GM12878 (cell line): ENCODE measurements at regions not wholly inside any gene's neighbourhood (a gene's known extent, or its start where the extent isn't known, plus 50 kb on each side); places are given as distances from the start of the nearest gene placed in this dataset.

Experiments used
- CTCF ChIP-seq, 3 experiments: IDR thresholded peaks in 2 of 3; conservative IDR thresholded peaks in 1 of 3; 2 replicates each; pipeline ENCODE4 v1.5.1; 2011; ENCODE audit warnings: low read depth in 3 of 3, low read length in 3 of 3, mild to moderate bottlenecking in 3 of 3, control low read depth in 2 of 3, moderate library complexity in 2 of 3, inconsistent platforms in 1 of 3, mixed read lengths in 1 of 3; ENCODE audit not compliant: control insufficient read depth in 2 of 3, insufficient read depth in 1 of 3; ENCODE audit errors: extremely low read depth in 1 of 3
- E2F4 ChIP-seq: IDR thresholded peaks from 2 replicates; pipeline ENCODE4 v1.6.1; 2012; ENCODE audit warnings: low read depth, low read length, improper control_type of control experiment
- EZH2 ChIP-seq: IDR thresholded peaks from 2 replicates; pipeline ENCODE4 v1.6.1; 2012; ENCODE audit warnings: low read depth, mild to moderate bottlenecking, control low read depth, inconsistent platforms, low read length, borderline replicate concordance; ENCODE audit not compliant: control insufficient read depth
- HCFC1 ChIP-seq: fragments of 150-350 bp; IDR thresholded peaks from 2 replicates; pipeline ENCODE4 v1.6.1; 2014; ENCODE audit warnings: low read length
- POLR2AphosphoS5 ChIP-seq: IDR thresholded peaks from 2 replicates; pipeline ENCODE4 v1.6.1; 2011; ENCODE audit warnings: mild to moderate bottlenecking, low read length, inconsistent platforms

- TF ChIP-seq CTCF (IDR thresholded peaks at IDR 0.05 in 2 of 3, conservative IDR thresholded peaks at IDR 0.05 in 1 of 3; ENCODE audit: control insufficient read depth in 2 of 3, extremely low read depth in 1 of 3, insufficient read depth in 1 of 3, low read depth in 3 of 3, low read length in 3 of 3): no peak
- no peak for TF ChIP-seq POLR2AphosphoS5
- TF ChIP-seq HCFC1: no peak
- no peak for TF ChIP-seq E2F4
- no peak for TF ChIP-seq EZH2
These were observed 881.4 kb downstream of the DIPK2A start for GRCh38 chr3:144852999-144853398.
